Karpas-422 (cell line): ENCODE measurements at regions not wholly inside any gene's neighbourhood (a gene's known extent, or its start where the extent isn't known, plus 50 kb on each side); places are given as distances from the start of the nearest gene placed in this dataset.

ENCODE experiments used
- DNase-seq: peaks from one replicate; pipeline ENCODE4 v3.0.0-alpha.2; 2015
- H2AFZ ChIP-seq: fragments of 200-600 bp; sonication (generic); 2 replicates; pipeline ENCODE4 v1.6.1; 2014; ENCODE audit warnings: antibody characterized with exemption, low read length, mixed read lengths
- H3K27ac ChIP-seq: fragments of 200-600 bp; sonication (generic); 2 replicates; pipeline ENCODE4 v1.5.1; 2014; ENCODE audit warnings: mild to moderate bottlenecking, low read length, moderate library complexity
- H3K27me3 ChIP-seq: fragments of 200-600 bp; sonication (generic); 2 replicates; pipeline ENCODE4 v1.6.1; 2014; ENCODE audit warnings: low read length, mixed read lengths
- H3K36me3 ChIP-seq: fragments of 200-600 bp; sonication (generic); 2 replicates; pipeline ENCODE4 v1.6.1; 2014; ENCODE audit warnings: low read length, mixed read lengths; ENCODE audit not compliant: insufficient read depth
- H3K4me1 ChIP-seq: fragments of 200-600 bp; sonication (generic); 2 replicates; pipeline ENCODE4 v1.6.1; 2014; ENCODE audit warnings: mild to moderate bottlenecking, low read length, mixed read lengths
- H3K4me2 ChIP-seq: fragments of 200-600 bp; sonication (generic); 2 replicates; pipeline ENCODE4 v1.6.1; 2014; ENCODE audit warnings: low read length, low read depth, mild to moderate bottlenecking; ENCODE audit not compliant: poor library complexity, severe bottlenecking
- H3K4me3 ChIP-seq: fragments of 200-600 bp; sonication (generic); 2 replicates; pipeline ENCODE4 v1.5.1; 2014; ENCODE audit warnings: mild to moderate bottlenecking, antibody characterized with exemption, low read length, mixed read lengths
- H3K79me2 ChIP-seq: fragments of 200-600 bp; sonication (generic); 2 replicates; pipeline ENCODE4 v1.6.1; 2014; ENCODE audit warnings: mild to moderate bottlenecking, low read length, mixed read lengths
- H3K9ac ChIP-seq: fragments of 200-600 bp; sonication (generic); 2 replicates; pipeline ENCODE4 v1.6.0; 2014; ENCODE audit warnings: low read length
- H3K9me2 ChIP-seq: fragments of 200-600 bp; sonication (generic), shearing (Covaris generic); replicated peaks from 2 replicates; pipeline ENCODE4 v1.6.0; 2014; ENCODE audit warnings: mild to moderate bottlenecking, low read length, moderate library complexity; ENCODE audit not compliant: insufficient read depth
- H3K9me3 ChIP-seq: fragments of 300-700, 200-600 bp; sonication (generic); 2 replicates; pipeline ENCODE4 v1.6.1; 2014; ENCODE audit warnings: low read length, mixed read lengths
- H4K20me1 ChIP-seq: fragments of 200-600 bp; sonication (generic); 2 replicates; pipeline ENCODE4 v1.6.1; 2014; ENCODE audit warnings: mild to moderate bottlenecking, antibody characterized with exemption, low read length, low read depth; ENCODE audit not compliant: insufficient read depth

- Histone ChIP-seq H3K4me1 (no peaks in the 10 kb centered on the region), H3K9me3 (no peaks in the 10 kb centered on the region), H2AFZ (no peak overlapping the region), H3K9me2 (no peaks in the 10 kb centered on the region), H3K79me2 (no peaks in the 10 kb centered on the region), H3K9ac (no peak overlapping the region), H3K27me3 (no peaks in the 10 kb centered on the region), H3K36me3 (no peaks in the 10 kb centered on the region), H3K4me2 (no peak overlapping the region), H3K27ac (no peak overlapping the region), H3K4me3 (no peak overlapping the region), H4K20me1 (no peaks in the 10 kb centered on the region)
- no peak for DNase-seq
Measured at GRCh38 chrX:106437407-106437806, 174.4 kb upstream of the RADX start.

- Histone ChIP-seq H4K20me1 (no peaks in the 10 kb centered on the region), H3K9me2 (no peaks in the 10 kb centered on the region), H3K4me3 (no peak overlapping the region), H3K9ac (no peak overlapping the region), H2AFZ (no peak overlapping the region), H3K27ac (no peak overlapping the region), H3K27me3 (no peaks in the 10 kb centered on the region), H3K4me1 (no peaks in the 10 kb centered on the region), H3K9me3 (no peaks in the 10 kb centered on the region), H3K4me2 (no peak overlapping the region), H3K36me3 (no peaks in the 10 kb centered on the region), H3K79me2 (no peaks in the 10 kb centered on the region)
- DNase-seq: no peak
Measured at GRCh38 chrX:106450405-106450804, 161.4 kb upstream of the RADX start.

GRCh38 chrX:106451933-106452332, 159.8 kb upstream of the RADX start:
- no peak overlapping the region for H3K9ac ChIP-seq
- H3K4me1 ChIP-seq: no peaks in the 10 kb centered on the region
- no peak for DNase-seq
- no peak overlapping the region for H3K4me2 ChIP-seq
- H2AFZ ChIP-seq: no peak overlapping the region
- H3K4me3 ChIP-seq: no peak overlapping the region
- H3K27me3 ChIP-seq: no peaks in the 10 kb centered on the region
- H3K9me2 ChIP-seq: no peaks in the 10 kb centered on the region
- no peaks in the 10 kb centered on the region for H4K20me1 ChIP-seq
- no peaks in the 10 kb centered on the region for H3K9me3 ChIP-seq
- H3K27ac ChIP-seq: no peak overlapping the region
- H3K36me3 ChIP-seq: no peaks in the 10 kb centered on the region
- no peaks in the 10 kb centered on the region for H3K79me2 ChIP-seq

- H4K20me1 ChIP-seq: no peaks in the 10 kb centered on the region
- H3K79me2 ChIP-seq: no peaks in the 10 kb centered on the region
- no peak overlapping the region for H3K9ac ChIP-seq
- no peak overlapping the region for H3K27ac ChIP-seq
- H3K36me3 ChIP-seq: no peaks in the 10 kb centered on the region
- no peaks in the 10 kb centered on the region for H3K9me3 ChIP-seq
- H3K4me2 ChIP-seq: no peak overlapping the region
- H3K9me2 ChIP-seq: no peaks in the 10 kb centered on the region
- no peaks in the 10 kb centered on the region for H3K27me3 ChIP-seq
- no peak for DNase-seq
- H2AFZ ChIP-seq: no peak overlapping the region
- H3K4me3 ChIP-seq: no peak overlapping the region
- no peaks in the 10 kb centered on the region for H3K4me1 ChIP-seq
Measured at GRCh38 chrX:106454991-106455390, 156.8 kb upstream of the RADX start.

- DNase-seq: no peak
- no peak overlapping the region for H3K4me2 ChIP-seq
- no peaks in the 10 kb centered on the region for H3K27me3 ChIP-seq
- no peak overlapping the region for H2AFZ ChIP-seq
- no peak overlapping the region for H3K9ac ChIP-seq
- H3K79me2 ChIP-seq: no peaks in the 10 kb centered on the region
- no peaks in the 10 kb centered on the region for H4K20me1 ChIP-seq
- no peak overlapping the region for H3K27ac ChIP-seq
- no peaks in the 10 kb centered on the region for H3K9me3 ChIP-seq
- no peaks in the 10 kb centered on the region for H3K36me3 ChIP-seq
- no peak overlapping the region for H3K4me3 ChIP-seq
- no peaks in the 10 kb centered on the region for H3K4me1 ChIP-seq
- H3K9me2 ChIP-seq: no peaks in the 10 kb centered on the region
Measured at GRCh38 chrX:106457802-106458201, 154.0 kb upstream of the RADX start.

GRCh38 chrX:106467422-106467821, 144.4 kb upstream of the RADX start:
- H3K27me3 ChIP-seq: no peaks in the 10 kb centered on the region
- no peaks in the 10 kb centered on the region for H4K20me1 ChIP-seq
- DNase-seq: no peak
- no peaks in the 10 kb centered on the region for H3K9me2 ChIP-seq
- H3K4me2 ChIP-seq: no peak overlapping the region
- no peaks in the 10 kb centered on the region for H3K4me1 ChIP-seq
- H3K4me3 ChIP-seq: no peak overlapping the region
- no peaks in the 10 kb centered on the region for H3K9me3 ChIP-seq
- no peak overlapping the region for H3K9ac ChIP-seq
- no peaks in the 10 kb centered on the region for H3K79me2 ChIP-seq
- no peak overlapping the region for H3K27ac ChIP-seq
- no peak overlapping the region for H2AFZ ChIP-seq
- no peaks in the 10 kb centered on the region for H3K36me3 ChIP-seq

- Histone ChIP-seq H3K9me3 (no peaks in the 10 kb centered on the region), H3K9me2 (no peaks in the 10 kb centered on the region), H3K4me1 (no peaks in the 10 kb centered on the region), H2AFZ (no peak overlapping the region), H4K20me1 (no peaks in the 10 kb centered on the region), H3K4me3 (no peak overlapping the region), H3K36me3 (no peaks in the 10 kb centered on the region), H3K27me3 (no peaks in the 10 kb centered on the region), H3K9ac (no peak overlapping the region), H3K4me2 (no peak overlapping the region), H3K27ac (no peak overlapping the region), H3K79me2 (no peaks in the 10 kb centered on the region)
- no peak for DNase-seq
Measured at GRCh38 chrX:106467943-106468342, 143.8 kb upstream of the RADX start.

- H3K27ac ChIP-seq: no peak overlapping the region
Measured at GRCh38 chrX:106468433-106468832, 143.3 kb upstream of the RADX start.

GRCh38 chrX:106479920-106480319, 131.9 kb upstream of the RADX start:
- Histone ChIP-seq H3K4me2 (no peak overlapping the region), H3K4me3 (no peak overlapping the region), H2AFZ (no peak overlapping the region), H3K36me3 (no peaks in the 10 kb centered on the region), H3K9me2 (no peaks in the 10 kb centered on the region), H3K9me3 (no peaks in the 10 kb centered on the region), H3K27ac (no peak overlapping the region), H3K27me3 (no peaks in the 10 kb centered on the region), H3K79me2 (no peaks in the 10 kb centered on the region), H3K9ac (no peak overlapping the region), H3K4me1 (no peaks in the 10 kb centered on the region), H4K20me1 (no peaks in the 10 kb centered on the region)
- DNase-seq: no peak

More at GRCh38 chrX:106468433-106468832, 143.3 kb upstream of the RADX start:
- H3K79me2 ChIP-seq: no peaks in the 10 kb centered on the region
- no peak overlapping the region for H3K9ac ChIP-seq
- no peak overlapping the region for H2AFZ ChIP-seq
- no peak overlapping the region for H3K4me2 ChIP-seq
- no peaks in the 10 kb centered on the region for H4K20me1 ChIP-seq
- no peak for DNase-seq
- H3K4me1 ChIP-seq: no peaks in the 10 kb centered on the region
- no peaks in the 10 kb centered on the region for H3K9me3 ChIP-seq
- no peak overlapping the region for H3K4me3 ChIP-seq
- H3K36me3 ChIP-seq: no peaks in the 10 kb centered on the region
- H3K9me2 ChIP-seq: no peaks in the 10 kb centered on the region
- H3K27me3 ChIP-seq: no peaks in the 10 kb centered on the region
